Fibroblast of skin of scalp (primary cell): ENCODE measurements at regions not wholly inside any gene's neighbourhood (a gene's known extent, or its start where the extent isn't known, plus 50 kb on each side); places are given as distances from the start of the nearest gene placed in this dataset.
"Not testable (repeated sequence)": the region's sequence is repeated elsewhere in the genome, so short reads cannot be mapped to it uniquely, and the experiment has no call there.

Source experiments
- DNase-seq: peaks from one replicate; pipeline ENCODE4 v3.0.0-alpha.2; 2013

GRCh38 chr2:78154586-78154985 is 632.4 kb upstream of the LRRTM4 start:
- no peak for DNase-seq

GRCh38 chr2:78162202-78162601 is 640.0 kb upstream of the LRRTM4 start:
- DNase-seq: no peak

GRCh38 chr2:78172157-78172556 is 650.0 kb upstream of the LRRTM4 start:
- not testable (repeated sequence) for DNase-seq

GRCh38 chr2:78175645-78176044 is 653.5 kb upstream of the LRRTM4 start:
- DNase-seq: no peak

- no peak for DNase-seq
Measured at GRCh38 chr2:78201064-78201575, 678.9 kb upstream of the LRRTM4 start.

GRCh38 chr2:78202366-78202765 is 680.2 kb upstream of the LRRTM4 start:
- DNase-seq: no peak

GRCh38 chr2:78202986-78203670 is 681.0 kb upstream of the LRRTM4 start:
- no peak for DNase-seq

- DNase-seq: no peak
Measured at GRCh38 chr2:78218066-78218465, 695.9 kb upstream of the LRRTM4 start.

- DNase-seq: no peak
Measured at GRCh38 chr2:78237704-78238103, 715.5 kb upstream of the LRRTM4 start.

GRCh38 chr2:78245394-78246135 is 723.4 kb upstream of the LRRTM4 start:
- no peak for DNase-seq

- no peak for DNase-seq
Measured at GRCh38 chr2:78251708-78252107, 729.5 kb upstream of the LRRTM4 start.

GRCh38 chr2:78260861-78261260 is 738.7 kb upstream of the LRRTM4 start:
- DNase-seq: no peak

GRCh38 chr2:78261454-78261853 is 739.3 kb upstream of the LRRTM4 start:
- no peak for DNase-seq

GRCh38 chr2:78262089-78262488 is 739.9 kb upstream of the LRRTM4 start:
- not testable (repeated sequence) for DNase-seq

GRCh38 chr2:78262713-78263375 is 740.7 kb upstream of the LRRTM4 start:
- DNase-seq: no peak

GRCh38 chr2:78263571-78263970 is 741.4 kb upstream of the LRRTM4 start:
- no peak for DNase-seq

GRCh38 chr2:78264130-78264529 is 742.0 kb upstream of the LRRTM4 start:
- no peak for DNase-seq

GRCh38 chr2:78281164-78281563 is 744.3 kb upstream of the REG3G start:
- no peak for DNase-seq

- no peak for DNase-seq
Measured at GRCh38 chr2:78290581-78291214, 734.8 kb upstream of the REG3G start.

GRCh38 chr2:78293768-78294167 is 731.7 kb upstream of the REG3G start:
- DNase-seq: no peak

GRCh38 chr2:78301166-78301789 is 724.2 kb upstream of the REG3G start:
- no peak for DNase-seq

GRCh38 chr2:78304678-78305077 is 720.8 kb upstream of the REG3G start:
- DNase-seq: no peak

- no peak for DNase-seq
Measured at GRCh38 chr2:78309460-78309859, 716.0 kb upstream of the REG3G start.
